Mesenchymal stem cell (in vitro differentiated cells and primary cell): ENCODE measurements at regions not wholly inside any gene's neighbourhood (a gene's known extent, or its start where the extent isn't known, plus 50 kb on each side); places are given as distances from the start of the nearest gene placed in this dataset.

Source experiments
- DNase-seq: peaks from one replicate; pipeline ENCODE4 v3.0.0-alpha.2; 2013
- H2AFZ ChIP-seq: one replicate; pipeline ENCODE4 v1.6.1; 2013; ENCODE audit warnings: low read depth, mild to moderate bottlenecking, control low read depth, inconsistent platforms, low read length, moderate library complexity
- H2AK5ac ChIP-seq: 2 replicates; pipeline ENCODE4 v1.6.1; 2013; ENCODE audit warnings: low read length, moderate library complexity, mild to moderate bottlenecking, inconsistent platforms; ENCODE audit not compliant: severe bottlenecking
- H2BK120ac ChIP-seq: one replicate; pipeline ENCODE4 v1.6.1; 2013; ENCODE audit warnings: low read depth, mild to moderate bottlenecking, inconsistent platforms, low read length, moderate library complexity
- H2BK12ac ChIP-seq, 2 experiments: one replicate each; pipeline ENCODE4 v1.6.1; 2013; ENCODE audit warnings: inconsistent platforms in 2 of 2, low read length in 2 of 2, mild to moderate bottlenecking in 2 of 2, moderate library complexity in 2 of 2, control low read depth in 1 of 2
- H2BK15ac ChIP-seq: one replicate; pipeline ENCODE4 v1.6.1; 2013; ENCODE audit warnings: mild to moderate bottlenecking, low read depth, inconsistent platforms; ENCODE audit not compliant: poor library complexity, severe bottlenecking
- H2BK5ac ChIP-seq: 2 replicates; pipeline ENCODE4 v1.6.1; 2013; ENCODE audit warnings: low read depth, mild to moderate bottlenecking, low read length, control low read depth, inconsistent platforms; ENCODE audit not compliant: poor library complexity, severe bottlenecking
- H3K14ac ChIP-seq, 2 experiments: one replicate each; pipeline ENCODE4 v1.6.1; 2013; ENCODE audit warnings: inconsistent platforms in 2 of 2, low read length in 2 of 2, control low read depth in 1 of 2, mild to moderate bottlenecking in 1 of 2, moderate library complexity in 1 of 2
- H3K18ac ChIP-seq, 2 experiments: one replicate each; pipeline ENCODE4 v1.6.1; 2013; ENCODE audit warnings: inconsistent platforms in 2 of 2, low read length in 2 of 2, control low read depth in 1 of 2, low read depth in 1 of 2, mild to moderate bottlenecking in 1 of 2
- H3K23ac ChIP-seq, 2 experiments: one replicate each; pipeline ENCODE4 v1.6.1; 2013; ENCODE audit warnings: inconsistent platforms in 2 of 2, low read length in 2 of 2, mild to moderate bottlenecking in 2 of 2, moderate library complexity in 2 of 2, control low read depth in 1 of 2
- H3K27ac ChIP-seq: 2 replicates; pipeline ENCODE4 v1.5.1; 2013; ENCODE audit warnings: mild to moderate bottlenecking, moderate library complexity, low read length, control low read depth, inconsistent platforms; ENCODE audit not compliant: poor library complexity, severe bottlenecking
- H3K27me3 ChIP-seq, 2 experiments: 2 replicates each; pipeline versions ENCODE4 v1.6.1 to v1.7.0; 2013; ENCODE audit warnings: low read length in 2 of 2, mild to moderate bottlenecking in 2 of 2, moderate library complexity in 2 of 2, control low read depth in 1 of 2, inconsistent platforms in 1 of 2; ENCODE audit not compliant: control insufficient read depth in 1 of 2, insufficient read depth in 1 of 2
- H3K36me3 ChIP-seq, 2 experiments: 2 replicates each; pipeline versions ENCODE4 v1.6.1 to v1.7.0; 2013; ENCODE audit warnings: low read length in 2 of 2, control low read depth in 1 of 2, inconsistent platforms in 1 of 2, low read depth in 1 of 2, mild to moderate bottlenecking in 1 of 2; ENCODE audit not compliant: insufficient read depth in 2 of 2, control insufficient read depth in 1 of 2
- H3K4ac ChIP-seq, 2 experiments: one replicate each; pipeline ENCODE4 v1.6.1; 2013; ENCODE audit warnings: inconsistent platforms in 2 of 2, low read length in 2 of 2, mild to moderate bottlenecking in 2 of 2, moderate library complexity in 2 of 2, control low read depth in 1 of 2, low read depth in 1 of 2
- H3K4me1 ChIP-seq: 2 replicates; pipeline ENCODE4 v1.6.1; 2013; ENCODE audit warnings: low read depth, low read length, control low read depth; ENCODE audit not compliant: control insufficient read depth, insufficient read depth
- H3K4me2 ChIP-seq: 2 replicates; pipeline ENCODE4 v1.6.1; 2013; ENCODE audit warnings: low read length, mild to moderate bottlenecking, inconsistent platforms; ENCODE audit not compliant: poor library complexity, severe bottlenecking
- H3K4me3 ChIP-seq, 2 experiments: 2 replicates each; pipeline versions ENCODE4 v1.5.1 to v1.7.0; 2013; ENCODE audit warnings: low read length in 2 of 2, mild to moderate bottlenecking in 2 of 2, control low read depth in 1 of 2, low read depth in 1 of 2; ENCODE audit not compliant: insufficient read depth in 1 of 2
- H3K79me1 ChIP-seq: replicated peaks from 2 replicates; pipeline ENCODE4 v1.6.1; 2013; ENCODE audit warnings: mild to moderate bottlenecking, control low read depth, low read length, inconsistent platforms; ENCODE audit not compliant: poor library complexity, severe bottlenecking
- H3K9ac ChIP-seq: 2 replicates; pipeline ENCODE4 v1.7.0; 2013; ENCODE audit warnings: mild to moderate bottlenecking, low read length, moderate library complexity
- H3K9me3 ChIP-seq: 2 replicates; pipeline ENCODE4 v1.7.0; 2013; ENCODE audit warnings: mild to moderate bottlenecking, low read length; ENCODE audit not compliant: control insufficient read depth
- H4K8ac ChIP-seq: one replicate; pipeline ENCODE4 v1.6.1; 2013; ENCODE audit warnings: inconsistent platforms, mild to moderate bottlenecking, low read length, moderate library complexity
- H4K91ac ChIP-seq: one replicate; pipeline ENCODE4 v1.6.1; 2013; ENCODE audit warnings: mild to moderate bottlenecking, low read length, inconsistent platforms
- WGBS: methylation state at CpG from one replicate; pipeline ENCODE4 v1.1.7; 2013; ENCODE audit warnings: mixed read lengths; 5-methylcytosine and 5-hydroxymethylcytosine counted together

DNA sequence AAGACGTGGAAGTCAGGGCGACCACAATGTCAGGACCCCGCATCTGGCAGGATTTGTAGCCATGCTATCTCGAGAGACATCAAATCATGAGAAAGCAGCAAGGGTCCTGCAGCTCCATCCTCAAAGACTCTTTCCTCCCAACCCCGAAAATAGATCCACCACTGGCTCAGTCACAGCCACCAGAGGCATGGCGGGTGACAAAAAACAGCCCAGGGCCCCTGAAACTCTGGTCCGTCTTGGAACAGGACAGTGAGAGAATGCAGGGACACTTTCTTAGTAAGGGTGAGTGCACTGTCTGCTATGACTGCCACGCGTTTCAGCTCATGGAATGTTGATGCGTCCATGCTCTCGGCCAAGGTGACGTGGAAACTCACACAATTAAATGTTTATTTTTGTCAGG lies 220.9 kb downstream of the IRX2 start:
- Histone ChIP-seq H3K14ac (no peak overlapping the region), H3K18ac (no peak overlapping the region), H3K4me3 (no peak overlapping the region), H3K9me3 (no peaks in the 10 kb centered on the region), H2BK120ac (no peak overlapping the region), H2BK5ac (no peak overlapping the region), H3K27ac (no peak overlapping the region), H3K4me1 (no peaks in the 10 kb centered on the region), H3K9ac (no peak overlapping the region), H3K27me3 (no peaks in the 10 kb centered on the region), H4K91ac (no peak overlapping the region), H3K36me3 (no peaks in the 10 kb centered on the region), H3K23ac (no peak overlapping the region), H3K4ac (no peak overlapping the region), H2AFZ (no peak overlapping the region), H3K4me2 (no peak overlapping the region), H2AK5ac (no peak overlapping the region), H2BK15ac (no peak overlapping the region), H4K8ac (no peak overlapping the region), H3K79me1 (no peaks in the 10 kb centered on the region), H2BK12ac (no peak overlapping the region)
- DNase-seq: no peak
- WGBS: 65% methylated on average over 12 of the region's 12 CpGs

GRCh38 chr5:2529371-2530092 lies 221.9 kb downstream of the IRX2 start:
- H3K27me3 ChIP-seq: no peaks in the 10 kb centered on the region
- H2BK5ac ChIP-seq: no peak overlapping the region
- H3K36me3 ChIP-seq: no peaks in the 10 kb centered on the region
- H2AK5ac ChIP-seq: no peak overlapping the region
- H3K27ac ChIP-seq: no peak overlapping the region
- H3K4ac ChIP-seq: no peak overlapping the region
- no peak overlapping the region for H2BK15ac ChIP-seq
- no peaks in the 10 kb centered on the region for H3K9me3 ChIP-seq
- no peak overlapping the region for H3K4me3 ChIP-seq
- H2BK120ac ChIP-seq: no peak overlapping the region
- no peak for DNase-seq
- no peak overlapping the region for H3K9ac ChIP-seq
- WGBS: 83% methylated on average over 11 of the region's 13 CpGs
- no peak overlapping the region for H3K14ac ChIP-seq
- H3K4me1 ChIP-seq: no peaks in the 10 kb centered on the region
- H3K4me2 ChIP-seq: no peak overlapping the region
- H4K8ac ChIP-seq: no peak overlapping the region
- no peak overlapping the region for H2BK12ac ChIP-seq
- H3K79me1 ChIP-seq: no peaks in the 10 kb centered on the region
- no peak overlapping the region for H2AFZ ChIP-seq
- H3K18ac ChIP-seq: no peak overlapping the region
- H4K91ac ChIP-seq: no peak overlapping the region
- no peak overlapping the region for H3K23ac ChIP-seq

GRCh38 chr5:2525351-2525750 lies 226.1 kb downstream of the IRX2 start:
- 92% methylated on average over 4 of the region's 4 CpGs for WGBS
- Histone ChIP-seq H2AK5ac (no peak overlapping the region), H3K27me3 (no peaks in the 10 kb centered on the region), H3K9me3 (no peaks in the 10 kb centered on the region), H3K36me3 (no peaks in the 10 kb centered on the region), H3K4me1 (no peaks in the 10 kb centered on the region), H4K91ac (no peak overlapping the region), H2AFZ (no peak overlapping the region), H3K14ac (no peak overlapping the region), H3K79me1 (no peaks in the 10 kb centered on the region), H2BK12ac (no peak overlapping the region), H3K27ac (no peak overlapping the region), H3K4me2 (no peak overlapping the region), H3K4ac (no peak overlapping the region), H4K8ac (no peak overlapping the region), H3K4me3 (no peak overlapping the region), H2BK5ac (no peak overlapping the region), H2BK15ac (no peak overlapping the region), H3K23ac (no peak overlapping the region), H2BK120ac (no peak overlapping the region), H3K18ac (no peak overlapping the region), H3K9ac (no peak overlapping the region)
- DNase-seq: no peak

GRCh38 chr5:2524620-2525019 lies 226.9 kb downstream of the IRX2 start:
- Histone ChIP-seq H3K36me3 (no peaks in the 10 kb centered on the region), H3K4me3 (no peak overlapping the region), H3K4me1 (no peaks in the 10 kb centered on the region), H3K14ac (no peak overlapping the region), H2BK120ac (no peak overlapping the region), H3K9ac (no peak overlapping the region), H2BK15ac (no peak overlapping the region), H2BK12ac (no peak overlapping the region), H2BK5ac (no peak overlapping the region), H2AFZ (no peak overlapping the region), H3K27ac (no peak overlapping the region), H4K91ac (no peak overlapping the region), H3K4me2 (no peak overlapping the region), H2AK5ac (no peak overlapping the region), H3K18ac (no peak overlapping the region), H3K27me3 (no peaks in the 10 kb centered on the region), H3K79me1 (no peaks in the 10 kb centered on the region), H3K23ac (no peak overlapping the region), H4K8ac (no peak overlapping the region), H3K4ac (no peak overlapping the region), H3K9me3 (no peaks in the 10 kb centered on the region)
- WGBS: 85% methylated on average over 13 of the region's 13 CpGs
- DNase-seq: no peak
